ENCODE measurements at regions not wholly inside any gene's neighbourhood (a gene's known extent, or its start where the extent isn't known, plus 50 kb on each side); places are given as distances from the start of the nearest gene placed in this dataset.

- Mint-ChIP-seq H3K4me1 (peaks cover 9 to 34% of the 10 kb centered on the region in 2 donors), H3K36me3 (peaks cover 14 to 22% of the 10 kb centered on the region in 2 donors), H3K4me3 (no peak overlapping the region), H3K27ac (no peak overlapping the region), H3K9me3 (no peaks in the 10 kb centered on the region), H3K27me3 (no peaks in the 10 kb centered on the region)
- no peak for ATAC-seq (replicated peaks)
- no peak for DNase-seq
These were observed 185.8 kb downstream of the BRD1 start for GRCh38 chr22:49641770-49642313.

DNA sequence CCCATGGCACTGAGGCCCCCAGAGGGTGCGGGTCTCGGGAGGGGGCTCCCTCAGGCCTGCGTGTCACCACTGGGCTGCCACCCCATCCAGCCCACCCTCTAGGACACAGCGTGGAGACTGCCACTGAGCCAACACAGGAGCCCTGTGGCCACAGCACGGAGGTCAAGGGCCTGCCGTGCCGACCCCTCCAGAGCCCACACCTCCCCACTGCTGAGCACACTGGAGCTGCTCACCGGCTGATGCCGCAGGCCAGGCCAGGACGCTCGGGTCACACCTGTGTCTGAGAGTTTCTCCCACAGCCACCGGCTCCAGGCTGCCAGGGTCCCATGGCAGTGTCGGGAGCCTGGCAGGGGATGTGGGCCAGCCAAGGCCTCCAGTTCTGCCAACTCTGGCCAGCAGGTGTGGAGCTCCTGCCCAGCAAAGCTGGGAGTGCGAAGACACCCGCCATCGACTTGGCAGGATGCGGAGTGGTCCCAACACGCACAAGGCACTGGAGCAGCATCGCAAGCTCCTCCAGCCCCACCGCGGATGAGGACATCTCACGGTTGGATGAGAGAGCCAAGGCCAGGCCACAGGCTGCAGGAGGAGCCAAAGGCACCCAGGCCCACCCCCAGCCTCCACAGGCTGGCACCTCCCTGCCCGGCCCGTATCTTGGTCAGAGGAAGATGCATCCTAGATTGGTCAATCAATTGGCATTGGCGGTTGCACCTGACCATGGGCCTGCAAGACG, 187.1 kb downstream of the BRD1 start:
- Mint-ChIP-seq H3K9me3 (no peaks in the 10 kb centered on the region), H3K4me3 (no peak overlapping the region), H3K36me3 (peaks cover 9 to 18% of the 10 kb centered on the region in 2 donors)

GRCh38 chr22:49639956-49640355, 187.7 kb downstream of the BRD1 start:
- Mint-ChIP-seq H3K36me3 (peaks cover 4 to 12% of the 10 kb centered on the region in 2 donors), H3K27ac (peak overlapping the region; percentile 67), H3K9me3 (no peaks in the 10 kb centered on the region), H3K4me3 (no peak overlapping the region), H3K27me3 (no peaks in the 10 kb centered on the region), H3K4me1 (peaks cover 4 to 18% of the 10 kb centered on the region in 2 donors)
- DNase-seq (no peak), ATAC-seq (replicated peaks) (no peak)

More for the DNA sequence above, 187.1 kb downstream of the BRD1 start:
- ATAC-seq (replicated peaks) (no peak), DNase-seq (no peak)
- no peak overlapping the region for H3K27ac Mint-ChIP-seq
- no peaks in the 10 kb centered on the region for H3K27me3 Mint-ChIP-seq
- peaks cover 6 to 23% of the 10 kb centered on the region in 2 donors for H3K4me1 Mint-ChIP-seq

GRCh38 chr22:49638788-49639187, 188.9 kb downstream of the BRD1 start:
- DNase-seq (no peak), ATAC-seq (replicated peaks) (no peak)
- Mint-ChIP-seq H3K36me3 (peaks cover 2 to 5% of the 10 kb centered on the region in 2 donors), H3K27me3 (no peaks in the 10 kb centered on the region), H3K4me3 (no peak overlapping the region), H3K9me3 (no peaks in the 10 kb centered on the region), H3K27ac (no peak overlapping the region), H3K4me1 (peaks cover 0 to 18% of the 10 kb centered on the region in 2 donors)

DNA sequence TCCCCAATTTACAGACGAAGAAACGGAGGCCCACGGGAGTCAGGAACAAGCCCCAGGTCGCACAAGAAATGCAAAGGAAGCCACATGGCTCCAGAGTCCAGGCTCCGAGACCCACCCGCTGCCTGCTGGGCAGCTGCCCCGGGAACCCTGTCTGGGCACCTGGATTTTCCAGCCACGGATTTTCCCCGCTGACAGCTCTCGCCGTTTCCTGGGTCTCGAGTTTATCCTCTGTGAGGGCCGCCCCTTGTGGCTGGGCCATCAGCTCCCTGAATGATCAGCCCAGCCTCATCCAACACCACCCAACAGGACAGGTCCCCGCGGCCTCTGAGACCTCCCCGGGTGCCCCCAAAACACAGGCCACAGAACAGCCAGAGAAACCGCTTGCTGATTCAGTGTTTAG, 189.7 kb downstream of the BRD1 start:
- no peak overlapping the region for H3K4me3 Mint-ChIP-seq
- H3K4me1 Mint-ChIP-seq, result peaks cover 0 to 18% of the 10 kb centered on the region in 2 donors
- no peak overlapping the region for H3K27ac Mint-ChIP-seq
- DNase-seq, result no peak
- no peaks in the 10 kb centered on the region for H3K27me3 Mint-ChIP-seq
- peaks cover 2 to 5% of the 10 kb centered on the region in 2 donors for H3K36me3 Mint-ChIP-seq
- no peaks in the 10 kb centered on the region for H3K9me3 Mint-ChIP-seq
- ATAC-seq (replicated peaks), result no peak

DNA sequence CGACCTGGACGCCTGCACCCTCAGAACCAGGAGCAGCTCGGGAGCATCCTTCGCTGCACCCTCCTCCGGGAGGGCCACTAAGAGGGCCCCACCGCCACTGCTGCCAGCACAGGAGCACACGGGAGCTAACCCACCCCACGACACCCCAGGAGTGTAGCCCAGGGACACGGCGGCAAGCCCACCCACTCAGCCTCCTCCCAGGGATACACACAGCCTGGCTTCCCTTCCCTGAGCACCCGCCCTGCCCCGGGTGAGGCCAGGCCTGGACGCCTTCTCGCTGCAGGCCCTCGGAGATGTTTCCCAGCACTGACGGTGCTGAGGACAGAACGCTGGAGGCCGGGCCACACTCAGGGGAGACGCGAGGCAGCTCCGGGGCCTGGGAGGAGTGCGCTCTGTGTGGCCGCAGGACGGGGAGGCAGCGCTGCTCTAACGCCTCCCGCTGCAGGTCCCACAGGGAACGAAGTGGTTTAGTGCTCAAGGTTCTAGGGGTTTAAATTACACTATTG, 190.4 kb downstream of the BRD1 start:
- ATAC-seq (replicated peaks), result no peak
- Mint-ChIP-seq H3K9me3 (no peaks in the 10 kb centered on the region), H3K36me3 (peaks cover 0 to 5% of the 10 kb centered on the region in 2 donors), H3K27me3 (no peaks in the 10 kb centered on the region), H3K27ac (no peak overlapping the region), H3K4me1 (peaks cover 0 to 22% of the 10 kb centered on the region in 2 donors), H3K4me3 (no peak overlapping the region)
- no peak for DNase-seq

DNA sequence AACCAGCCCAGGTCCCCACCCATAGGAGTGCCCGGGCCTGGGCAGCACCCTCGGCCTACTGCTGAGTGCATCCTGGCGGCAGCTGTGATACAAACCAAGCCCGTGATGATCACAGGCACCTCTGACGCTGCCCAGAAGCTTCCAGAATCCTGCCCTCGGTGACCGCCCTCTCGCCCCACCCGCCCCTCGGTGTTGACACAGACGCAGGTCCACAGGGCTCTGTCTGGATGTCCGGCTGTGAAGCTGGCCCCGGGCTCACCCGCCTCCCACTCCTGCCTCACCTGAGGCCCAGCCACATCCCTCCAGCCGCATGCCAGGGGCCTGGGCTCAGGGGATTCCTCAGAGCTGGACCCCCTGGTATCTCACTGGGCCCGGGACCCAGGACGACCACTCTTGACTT, 191.0 kb downstream of the BRD1 start:
- H3K4me1 Mint-ChIP-seq, result peaks cover 0 to 20% of the 10 kb centered on the region in 2 donors
- no peak overlapping the region for H3K4me3 Mint-ChIP-seq
- ATAC-seq (replicated peaks), result no peak
- no peak for DNase-seq
- H3K27ac Mint-ChIP-seq, result no peak overlapping the region
- no peaks in the 10 kb centered on the region for H3K9me3 Mint-ChIP-seq
- H3K27me3 Mint-ChIP-seq, result no peaks in the 10 kb centered on the region
- H3K36me3 Mint-ChIP-seq, result peaks cover 0 to 5% of the 10 kb centered on the region in 2 donors

DNA sequence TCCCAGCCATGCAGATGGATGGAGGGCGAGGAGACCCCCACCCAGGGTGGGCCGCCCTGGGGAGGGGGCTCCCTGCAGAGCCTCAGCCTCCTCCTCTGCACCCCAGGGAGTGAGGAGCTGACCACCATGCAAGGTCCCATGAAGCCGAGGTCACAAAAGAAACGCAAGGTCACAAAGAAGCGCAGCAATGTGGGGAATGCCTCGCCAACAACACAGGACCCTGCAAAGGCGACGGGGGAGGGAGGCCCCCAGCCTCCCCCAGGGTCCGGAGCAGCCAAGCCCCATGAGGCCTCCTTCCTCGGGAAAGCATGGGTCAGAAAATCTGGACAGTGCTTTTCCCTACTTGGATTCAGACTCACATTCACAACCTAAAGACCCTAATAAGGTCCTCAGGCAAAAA, 191.5 kb downstream of the BRD1 start:
- Mint-ChIP-seq H3K9me3 (no peaks in the 10 kb centered on the region), H3K27me3 (no peaks in the 10 kb centered on the region), H3K36me3 (peaks cover 0 to 6% of the 10 kb centered on the region in 2 donors), H3K4me1 (peaks cover 0 to 15% of the 10 kb centered on the region in 2 donors), H3K4me3 (no peak overlapping the region), H3K27ac (no peak overlapping the region)
- DNase-seq (no peak), ATAC-seq (replicated peaks) (no peak)

GRCh38 chr22:49634006-49634772, 193.5 kb downstream of the BRD1 start:
- Mint-ChIP-seq H3K4me3 (no peak overlapping the region), H3K27me3 (no peaks in the 10 kb centered on the region), H3K27ac (no peak overlapping the region), H3K9me3 (no peaks in the 10 kb centered on the region), H3K36me3 (peaks cover 1 to 7% of the 10 kb centered on the region in 2 donors), H3K4me1 (peaks cover 0 to 23% of the 10 kb centered on the region in 2 donors)
- DNase-seq (no peak), ATAC-seq (replicated peaks) (no peak)

DNA sequence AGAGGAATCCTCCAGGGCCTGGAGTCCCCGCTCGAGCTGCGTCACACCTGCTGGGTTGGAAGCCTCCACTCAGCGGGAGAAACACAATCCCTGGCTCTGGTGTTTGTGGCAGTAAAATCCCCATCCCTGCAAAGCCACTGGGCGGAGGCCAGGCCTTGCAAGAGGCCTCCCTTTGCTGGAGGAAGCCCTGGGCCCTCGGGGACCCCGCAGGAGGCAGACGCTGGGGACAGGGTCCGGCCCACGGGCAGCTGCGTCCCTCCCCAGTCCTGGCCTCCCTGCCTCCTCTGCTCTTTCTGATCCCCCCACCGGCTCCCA, 194.7 kb downstream of the BRD1 start:
- Mint-ChIP-seq H3K9me3 (no peaks in the 10 kb centered on the region), H3K27ac (no peak overlapping the region), H3K36me3 (peaks cover 1 to 13% of the 10 kb centered on the region in 2 donors), H3K4me1 (peaks cover 0 to 25% of the 10 kb centered on the region in 2 donors), H3K27me3 (no peaks in the 10 kb centered on the region), H3K4me3 (no peak overlapping the region)
- DNase-seq, result no peak
- peak in 1 of 2 donors; percentile 12 for ATAC-seq (replicated peaks)

GRCh38 chr22:49632199-49633009, 195.3 kb downstream of the BRD1 start:
- Mint-ChIP-seq H3K36me3 (peaks cover 2 to 13% of the 10 kb centered on the region in 2 donors), H3K27ac (no peak overlapping the region), H3K9me3 (no peaks in the 10 kb centered on the region), H3K4me1 (peaks cover 0 to 27% of the 10 kb centered on the region in 2 donors), H3K4me3 (no peak overlapping the region), H3K27me3 (no peaks in the 10 kb centered on the region)
- ATAC-seq (replicated peaks), result peak; percentile 54 to 81
- DNase-seq, result no peak

DNA sequence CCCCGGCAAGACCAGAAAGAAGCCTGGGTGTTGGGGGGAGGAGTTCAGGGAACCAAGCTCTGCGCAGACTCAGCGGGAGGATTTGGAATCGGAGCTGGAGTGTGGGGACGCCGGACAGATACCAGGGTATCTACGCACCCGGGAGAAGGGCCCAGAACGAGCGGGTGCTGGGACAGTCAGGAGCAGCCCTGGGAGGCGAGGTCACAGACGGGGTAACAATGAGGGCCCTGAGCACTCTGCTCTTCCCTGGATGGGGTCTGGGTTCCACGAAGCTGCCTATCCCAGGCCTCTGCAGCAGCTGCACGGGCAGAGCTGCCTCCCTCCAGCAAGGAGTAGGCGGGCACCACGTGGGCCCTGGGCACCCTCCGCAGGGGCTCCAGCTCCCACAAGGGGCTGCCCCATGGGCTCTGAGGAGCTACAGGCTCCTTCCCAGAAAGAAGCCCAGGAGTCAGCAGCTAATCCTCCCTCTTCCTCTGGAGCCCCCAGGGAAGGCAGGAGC, 197.2 kb downstream of the BRD1 start:
- peaks cover 3 to 15% of the 10 kb centered on the region in 2 donors for H3K36me3 Mint-ChIP-seq
- ATAC-seq (replicated peaks), result no peak
- H3K9me3 Mint-ChIP-seq, result no peaks in the 10 kb centered on the region
- peak overlapping the region; percentile 14 for H3K27ac Mint-ChIP-seq
- H3K27me3 Mint-ChIP-seq, result no peaks in the 10 kb centered on the region
- DNase-seq, result no peak
- peaks cover under 1 to 30% of the 10 kb centered on the region in 2 donors for H3K4me1 Mint-ChIP-seq
- H3K4me3 Mint-ChIP-seq, result no peak overlapping the region

DNA sequence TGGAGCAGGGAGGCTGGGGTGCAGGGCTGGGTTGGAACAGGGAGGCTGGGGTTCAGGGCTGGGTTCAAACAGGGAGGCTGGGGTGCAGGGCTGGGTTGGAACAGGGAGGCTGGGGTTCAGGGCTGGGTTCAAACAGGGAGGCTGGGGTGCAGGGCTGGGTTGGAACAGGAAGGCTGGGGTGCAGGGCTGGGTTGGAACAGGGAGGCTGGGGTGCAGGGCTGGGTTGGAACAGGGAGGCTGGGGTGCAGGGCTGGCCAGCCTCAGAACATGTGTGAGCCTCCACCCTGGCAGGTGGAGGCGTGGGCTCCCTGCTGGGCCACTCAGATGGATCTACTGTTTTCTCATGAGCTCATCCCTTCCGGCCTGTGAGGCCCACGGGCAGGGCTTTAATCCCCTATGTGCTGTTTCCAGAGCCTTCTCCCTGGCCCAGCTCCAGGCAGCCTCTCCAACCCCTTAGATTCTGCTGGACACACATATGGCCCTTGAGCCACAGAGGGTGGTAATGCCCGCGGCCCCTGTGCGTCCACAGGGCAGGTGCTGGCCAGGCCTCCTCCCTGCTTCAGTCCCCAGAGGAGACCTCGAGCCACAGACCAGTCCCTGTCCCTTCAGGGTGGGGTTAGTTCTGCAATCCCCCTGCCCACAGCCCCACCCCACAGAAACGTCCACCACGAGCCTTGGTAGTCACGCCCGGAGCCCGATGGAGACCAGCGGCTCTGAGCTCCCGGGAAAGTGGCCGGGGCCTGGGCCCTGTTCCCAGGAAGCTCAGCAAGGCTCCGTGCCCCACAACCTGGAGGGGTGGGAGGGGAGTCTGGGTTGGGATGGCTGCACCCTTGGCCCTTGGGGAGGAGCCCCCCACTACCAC, 197.9 kb downstream of the BRD1 start:
- Mint-ChIP-seq H3K36me3 (peaks cover 3 to 21% of the 10 kb centered on the region in 2 donors), H3K4me3 (no peak overlapping the region), H3K9me3 (no peaks in the 10 kb centered on the region), H3K27ac (no peak overlapping the region), H3K27me3 (no peaks in the 10 kb centered on the region), H3K4me1 (peaks cover 5 to 30% of the 10 kb centered on the region in 2 donors)
- ATAC-seq (replicated peaks) (no peak), DNase-seq (no peak)
